Activated T-cell treated with anti-CD3 and anti-CD28 coated beads, Interleukin-2, amount 50 U/mL, for 4 hours (primary cell): ENCODE measurements at regions not wholly inside any gene's neighbourhood (a gene's known extent, or its start where the extent isn't known, plus 50 kb on each side); places are given as distances from the start of the nearest gene placed in this dataset.
"Not testable (repeated sequence)": the region's sequence is repeated elsewhere in the genome, so short reads cannot be mapped to it uniquely, and the experiment has no call there.

Source experiments
- ATAC-seq, 2 donors: fragments of 200-7000 bp; cut with Tn5 transposase; one replicate each; pipeline ENCODE4 v1.10.0; 2021
- DNase-seq: peaks from one replicate; pipeline ENCODE4 v3.0.0-alpha.2; 2020
- H3K27me3 Mint-ChIP-seq: one replicate; pipeline ENCODE4 v1.8.0; 2021; ENCODE audit warnings: low read depth, mixed read lengths
- H3K36me3 Mint-ChIP-seq: one replicate; pipeline ENCODE4 v1.8.0; 2022; ENCODE audit warnings: mixed read lengths; ENCODE audit not compliant: insufficient read depth
- H3K4me1 Mint-ChIP-seq: one replicate; pipeline ENCODE4 v1.8.0; 2021; ENCODE audit warnings: low read depth, mixed read lengths
- H3K4me3 Mint-ChIP-seq: one replicate; pipeline ENCODE4 v1.8.0; 2021; ENCODE audit warnings: mild to moderate bottlenecking, moderate library complexity, mixed read lengths
- H3K9me3 Mint-ChIP-seq: one replicate; pipeline ENCODE4 v1.8.0; 2021; ENCODE audit warnings: mixed read lengths

DNA sequence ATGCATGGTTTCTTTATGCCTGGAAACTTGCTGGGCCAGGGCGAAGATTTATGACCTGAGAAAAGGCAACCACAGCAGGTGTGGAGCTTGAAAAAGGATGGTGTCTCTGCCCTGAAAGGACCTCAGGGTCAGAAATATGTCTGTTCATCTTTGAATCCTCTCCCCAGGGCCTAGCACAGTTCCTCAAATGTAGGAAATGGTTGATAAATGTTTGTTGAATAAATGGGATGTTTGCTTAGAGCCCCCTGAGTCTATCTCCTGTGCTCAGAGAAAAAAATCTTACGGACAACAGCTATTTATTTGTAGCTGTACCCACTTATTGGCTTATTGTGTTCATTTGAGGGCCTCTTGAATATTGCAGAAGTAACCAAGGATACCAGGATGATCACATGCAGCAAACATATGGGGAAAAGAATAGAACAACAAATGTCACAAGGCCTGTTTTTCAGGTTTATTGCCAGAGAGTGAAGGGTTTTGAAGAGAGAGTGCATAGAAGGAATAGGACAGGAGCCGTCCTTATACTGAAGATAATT is 114.5 kb downstream of the KLF5 start:
- H3K9me3 Mint-ChIP-seq = no peaks in the 10 kb centered on the region
- H3K4me3 Mint-ChIP-seq = no peak overlapping the region
- H3K36me3 Mint-ChIP-seq = no peaks in the 10 kb centered on the region
- ATAC-seq = no peak
- no peaks in the 10 kb centered on the region for H3K27me3 Mint-ChIP-seq
- peaks cover 2% of the 10 kb centered on the region for H3K4me1 Mint-ChIP-seq
- no peak for DNase-seq

DNA sequence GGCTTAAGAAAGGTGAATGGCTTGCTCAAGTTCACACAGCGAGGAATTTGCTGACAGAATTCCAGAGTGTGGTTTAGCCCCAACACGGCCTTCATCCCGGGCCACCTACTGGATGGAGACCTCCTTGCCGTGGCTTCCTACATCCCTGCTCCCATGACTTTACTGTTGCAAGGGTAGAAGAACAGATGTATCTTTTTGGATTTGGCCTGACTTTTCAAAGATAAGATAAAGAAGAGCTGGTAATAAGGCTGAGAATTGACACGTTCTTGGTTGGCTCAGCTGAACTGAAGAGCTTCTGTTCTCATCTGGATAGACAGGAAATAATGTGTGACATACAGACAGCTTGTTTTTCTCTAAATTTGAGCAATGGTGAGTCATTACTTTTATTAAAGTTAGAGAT is 113.1 kb downstream of the KLF5 start:
- no peak for ATAC-seq
- Mint-ChIP-seq H3K4me3 (no peak overlapping the region), H3K36me3 (no peaks in the 10 kb centered on the region), H3K9me3 (no peaks in the 10 kb centered on the region), H3K4me1 (peaks cover 2% of the 10 kb centered on the region), H3K27me3 (no peaks in the 10 kb centered on the region)
- DNase-seq = no peak

DNA sequence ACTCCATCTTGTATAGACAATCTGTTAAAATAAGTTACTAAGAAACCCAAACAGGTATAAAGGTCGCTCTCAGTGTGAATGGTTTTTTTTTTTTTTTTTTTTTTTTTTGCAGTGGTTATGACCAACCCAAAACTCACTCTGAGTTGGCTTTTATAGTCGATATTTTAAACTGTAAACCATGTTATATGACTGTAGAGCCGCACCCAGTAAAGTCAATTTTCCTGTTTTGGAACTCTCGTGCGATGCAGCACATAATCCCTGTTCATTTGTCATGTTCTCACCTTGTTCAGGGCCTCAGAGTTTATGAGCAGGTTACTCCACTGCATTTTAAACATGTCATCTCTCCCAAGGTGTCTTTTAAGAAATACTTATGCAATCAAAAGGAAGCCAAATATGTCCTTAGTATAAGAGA is 112.5 kb downstream of the KLF5 start:
- no peak for ATAC-seq
- DNase-seq = no peak
- Mint-ChIP-seq H3K27me3 (no peaks in the 10 kb centered on the region), H3K36me3 (no peaks in the 10 kb centered on the region), H3K4me1 (peaks cover 2% of the 10 kb centered on the region), H3K4me3 (no peak overlapping the region), H3K9me3 (no peaks in the 10 kb centered on the region)

DNA sequence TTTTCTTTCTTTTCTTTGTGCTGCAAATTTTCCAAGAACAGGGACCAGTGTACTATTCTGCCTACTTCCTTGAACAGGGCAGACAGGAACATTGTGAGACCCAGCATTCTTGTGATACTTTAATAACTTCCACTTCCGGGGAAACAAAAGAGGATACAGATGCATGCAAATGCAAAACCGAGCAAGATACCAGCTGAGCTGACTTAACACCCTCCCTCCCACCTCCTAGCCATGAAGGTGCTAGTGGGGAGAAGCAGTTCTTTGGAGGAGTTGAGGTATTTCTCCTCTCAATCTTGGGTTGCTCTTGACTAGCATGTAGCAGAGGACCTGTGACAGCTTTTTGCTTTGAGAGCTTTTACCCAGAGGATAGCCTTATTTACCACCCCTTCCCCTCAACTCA is 111.2 kb downstream of the KLF5 start:
- no peaks in the 10 kb centered on the region for H3K27me3 Mint-ChIP-seq
- no peaks in the 10 kb centered on the region for H3K9me3 Mint-ChIP-seq
- H3K4me3 Mint-ChIP-seq = no peak overlapping the region
- H3K36me3 Mint-ChIP-seq = no peaks in the 10 kb centered on the region
- ATAC-seq = no peak
- peaks cover 2% of the 10 kb centered on the region for H3K4me1 Mint-ChIP-seq
- DNase-seq = no peak

DNA sequence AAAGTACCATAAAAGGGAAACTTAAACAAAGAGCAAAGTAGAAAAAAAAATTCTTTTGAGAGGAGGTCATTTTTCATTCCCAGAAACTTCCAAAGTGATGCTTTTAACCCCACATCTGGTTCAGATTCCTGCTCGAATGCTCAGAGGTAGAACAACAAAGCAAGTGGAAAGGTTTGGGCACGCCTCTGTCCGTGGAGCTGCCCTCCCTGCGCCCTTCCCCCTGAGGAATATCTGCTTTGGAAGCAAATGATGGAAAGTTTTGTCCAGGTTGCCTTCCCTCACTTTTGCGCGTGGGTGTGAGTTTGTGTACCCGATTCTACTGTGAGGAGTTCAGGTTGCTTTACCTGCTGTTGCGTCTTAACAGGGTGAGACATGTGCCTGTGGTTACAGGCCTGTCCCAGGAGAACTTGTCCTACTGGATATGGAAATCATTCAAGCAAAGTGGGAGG is 110.2 kb downstream of the KLF5 start:
- Mint-ChIP-seq H3K9me3 (no peaks in the 10 kb centered on the region), H3K4me3 (no peak overlapping the region), H3K27me3 (no peaks in the 10 kb centered on the region), H3K36me3 (no peaks in the 10 kb centered on the region), H3K4me1 (peaks cover 2% of the 10 kb centered on the region)
- no peak for DNase-seq
- ATAC-seq = no peak

DNA sequence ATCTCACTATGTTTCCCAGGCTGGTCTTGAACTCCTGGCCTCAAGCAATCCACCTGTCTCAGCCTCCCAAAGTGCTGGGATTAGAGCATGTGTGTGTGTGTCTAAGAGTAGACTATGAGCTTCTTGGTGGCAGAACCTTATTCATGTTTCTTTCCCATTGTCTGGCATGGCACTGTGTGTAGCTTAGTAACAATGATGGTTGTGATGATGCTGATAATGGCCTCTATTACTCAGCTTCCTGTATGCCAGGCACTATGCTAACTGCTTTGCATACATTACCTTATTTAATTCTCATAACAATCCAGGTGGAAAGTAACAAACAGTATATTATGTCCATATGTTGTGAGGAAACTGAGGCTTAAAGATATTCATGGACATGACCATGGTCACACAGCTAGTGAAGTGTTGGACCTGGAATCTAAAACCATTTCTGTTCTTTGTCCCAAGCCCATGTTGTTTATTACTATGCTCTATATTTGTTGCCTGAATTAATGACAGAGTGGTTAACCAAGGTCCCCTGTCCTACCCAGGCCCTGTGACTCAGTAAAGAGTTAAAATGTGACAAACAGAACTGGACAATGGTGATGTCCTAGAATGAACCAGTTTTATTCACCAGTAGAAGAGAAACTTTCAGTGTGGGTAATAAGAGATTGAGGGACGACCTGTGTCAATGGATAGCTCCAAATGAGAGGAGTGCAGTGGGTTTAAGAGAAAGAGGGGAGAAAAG is 109.6 kb downstream of the KLF5 start:
- H3K9me3 Mint-ChIP-seq = no peaks in the 10 kb centered on the region
- no peaks in the 10 kb centered on the region for H3K36me3 Mint-ChIP-seq
- H3K4me3 Mint-ChIP-seq = no peak overlapping the region
- H3K27me3 Mint-ChIP-seq = no peaks in the 10 kb centered on the region
- ATAC-seq (peak; percentile 48 to 51), DNase-seq (no peak)
- H3K4me1 Mint-ChIP-seq = peaks cover 2% of the 10 kb centered on the region

DNA sequence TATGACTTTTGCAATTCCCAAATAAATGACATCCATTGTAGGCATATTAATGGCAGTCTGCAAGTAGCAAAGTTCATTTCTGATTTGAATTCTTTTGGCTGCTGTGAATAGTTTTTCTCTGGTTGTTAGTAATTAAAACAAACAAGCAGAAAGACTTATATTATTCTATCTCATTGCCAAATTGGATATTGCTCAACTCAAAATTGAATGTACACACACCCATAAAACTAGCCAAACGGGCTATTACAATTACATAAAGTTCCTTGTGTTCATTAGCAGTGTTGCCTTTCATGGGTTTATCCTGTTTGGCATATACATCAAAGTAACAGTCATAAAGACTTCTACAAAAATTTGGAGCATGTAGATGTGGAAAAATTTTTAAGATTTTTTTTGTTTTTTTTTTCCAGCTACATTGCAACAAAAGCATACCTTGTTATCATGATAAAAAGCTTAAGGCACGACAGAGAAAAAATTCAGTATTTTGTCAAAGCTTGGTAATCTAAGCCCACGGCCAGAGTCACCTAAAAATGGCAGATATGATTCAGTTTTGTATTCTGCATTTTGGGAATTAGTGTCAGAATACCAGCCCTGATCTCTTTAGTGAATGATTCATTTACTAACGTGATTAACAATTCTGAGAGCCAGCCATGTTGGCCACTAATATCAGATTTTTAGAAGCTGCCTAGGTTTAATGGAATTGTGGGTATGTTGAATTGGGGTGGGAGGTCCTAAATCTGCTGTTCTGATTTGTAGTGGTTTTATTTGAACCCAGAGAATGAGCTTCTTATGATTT is 108.4 kb downstream of the KLF5 start:
- Mint-ChIP-seq H3K27me3 (no peaks in the 10 kb centered on the region), H3K4me1 (peaks cover 2% of the 10 kb centered on the region), H3K4me3 (no peak overlapping the region), H3K36me3 (no peaks in the 10 kb centered on the region), H3K9me3 (no peaks in the 10 kb centered on the region)
- DNase-seq = no peak
- ATAC-seq = no peak

DNA sequence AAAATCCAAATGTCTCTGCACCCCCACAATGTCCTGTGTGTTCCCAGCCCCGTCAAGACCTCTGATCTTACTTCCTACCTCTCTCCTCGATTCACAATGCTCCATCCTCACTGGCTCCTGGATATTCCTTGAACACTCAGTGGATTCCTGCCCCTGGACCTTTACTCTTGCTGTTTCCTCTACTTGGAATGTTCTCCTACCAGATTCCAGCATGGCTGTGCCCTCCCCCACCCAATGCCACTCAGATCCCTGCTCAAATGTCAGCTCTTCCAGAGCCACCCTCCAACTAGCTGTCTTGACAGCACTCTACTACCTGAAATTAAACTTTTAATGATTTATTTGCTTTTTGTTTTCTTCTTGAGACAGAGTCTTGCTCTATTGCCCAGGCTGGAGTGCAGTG is 107.4 kb downstream of the KLF5 start:
- ATAC-seq = no peak
- Mint-ChIP-seq H3K4me3 (no peak overlapping the region), H3K36me3 (no peaks in the 10 kb centered on the region), H3K4me1 (peaks cover 2% of the 10 kb centered on the region), H3K9me3 (no peaks in the 10 kb centered on the region), H3K27me3 (no peaks in the 10 kb centered on the region)
- no peak for DNase-seq

DNA sequence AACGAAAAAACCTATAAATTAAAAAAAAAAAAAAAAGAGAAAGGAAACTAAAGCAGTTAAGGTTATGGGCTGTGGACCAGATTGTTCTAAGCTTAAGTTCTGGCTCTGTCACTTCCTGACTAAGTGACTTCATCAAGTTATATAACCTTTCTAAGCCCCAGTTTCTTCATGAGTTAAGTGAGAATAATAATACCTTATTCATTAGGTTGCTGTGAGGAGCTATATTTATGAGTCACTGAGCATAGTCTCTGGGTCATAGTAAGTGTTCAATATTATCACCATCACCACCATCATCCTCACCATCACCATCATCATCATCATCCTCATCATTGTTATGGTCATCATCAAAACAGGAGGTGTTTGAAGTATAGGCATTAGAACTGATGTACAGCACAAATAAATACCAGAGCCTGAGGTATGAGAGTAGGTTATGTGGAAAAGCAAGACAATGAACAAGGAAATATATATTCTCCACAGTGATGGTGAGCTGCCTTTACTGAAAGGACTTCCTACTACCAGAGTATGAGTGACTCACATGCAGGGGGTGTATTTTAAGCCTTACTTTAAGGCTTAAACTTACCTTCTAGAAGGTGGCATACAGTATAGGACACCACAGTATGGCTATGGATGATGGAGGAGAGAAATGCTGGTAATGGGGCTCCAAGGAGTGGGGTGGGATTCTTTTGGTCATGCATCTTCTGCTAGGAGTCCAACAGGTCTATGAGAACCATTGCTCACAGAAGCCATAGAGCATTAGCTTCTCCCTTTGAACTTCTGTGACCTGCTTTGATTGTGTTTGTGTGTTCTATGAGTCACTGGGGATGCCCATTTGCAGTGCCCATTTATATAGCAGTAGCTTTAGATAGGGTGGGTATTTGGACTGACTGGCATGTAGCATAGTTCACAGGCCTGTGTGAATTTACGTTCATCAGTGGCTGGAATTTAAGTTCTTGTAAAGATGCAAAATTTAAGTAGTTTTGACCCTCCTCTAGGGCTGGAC is 104.4 kb downstream of the KLF5 start:
- Mint-ChIP-seq H3K9me3 (peaks cover 3% of the 10 kb centered on the region), H3K4me3 (no peak overlapping the region), H3K36me3 (no peaks in the 10 kb centered on the region), H3K27me3 (no peaks in the 10 kb centered on the region), H3K4me1 (no peaks in the 10 kb centered on the region)
- DNase-seq (no peak), ATAC-seq (no peak)

DNA sequence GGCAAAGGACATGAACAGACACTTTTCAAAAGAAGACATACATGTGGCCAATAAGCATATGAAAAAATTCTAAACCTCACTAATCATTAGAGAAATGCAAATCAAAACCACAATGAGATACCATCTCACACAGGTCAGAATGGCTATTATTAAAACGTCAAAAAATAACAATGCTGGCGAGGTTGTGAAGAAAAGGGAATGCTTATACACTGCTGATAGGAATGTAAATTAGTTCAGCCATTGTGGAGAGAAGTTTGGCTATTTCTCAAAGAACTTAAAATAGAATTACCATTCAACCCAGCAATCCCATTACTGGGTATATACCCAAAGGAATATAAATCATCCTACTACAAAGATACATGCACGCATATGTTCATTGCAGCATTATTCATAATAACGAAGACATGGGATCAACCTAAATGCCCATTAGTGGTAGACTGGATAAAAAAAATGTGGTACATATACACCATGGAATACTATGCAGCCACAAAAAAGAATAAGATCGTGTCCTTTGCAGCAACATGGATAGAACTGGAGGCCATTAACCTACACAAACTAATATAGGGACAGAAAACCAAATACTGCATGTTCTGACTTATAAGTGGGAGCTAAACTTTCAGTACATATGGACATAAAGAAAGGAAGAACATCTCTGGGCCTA is 101.7 kb downstream of the KLF5 start:
- not testable (repeated sequence) for H3K36me3 Mint-ChIP-seq, H3K4me3 Mint-ChIP-seq, H3K9me3 Mint-ChIP-seq, H3K27me3 Mint-ChIP-seq, H3K4me1 Mint-ChIP-seq, ATAC-seq, DNase-seq

DNA sequence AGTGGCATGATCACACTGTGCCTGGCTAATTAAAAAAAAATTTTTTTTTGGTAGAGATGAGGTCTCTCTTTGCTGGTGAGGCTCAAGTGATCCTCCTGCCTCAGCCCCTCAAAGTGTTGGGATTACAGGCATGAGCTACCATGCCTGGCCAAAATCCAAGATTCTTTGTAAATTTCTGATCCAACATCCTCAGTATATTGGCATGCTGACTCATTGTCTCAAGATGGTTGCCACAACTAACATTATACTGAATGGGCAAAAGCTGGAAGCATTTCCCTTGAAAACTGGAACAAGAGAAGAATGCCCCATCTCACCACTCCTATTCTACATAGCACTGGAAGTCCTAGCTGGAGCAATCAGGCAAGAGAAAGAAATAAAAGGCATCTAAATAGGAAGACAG is 100.0 kb downstream of the KLF5 start:
- Mint-ChIP-seq H3K27me3 (no peaks in the 10 kb centered on the region), H3K4me1 (no peaks in the 10 kb centered on the region), H3K9me3 (peaks cover 3% of the 10 kb centered on the region), H3K36me3 (no peaks in the 10 kb centered on the region), H3K4me3 (no peak overlapping the region)
- ATAC-seq (no peak), DNase-seq (no peak)

DNA sequence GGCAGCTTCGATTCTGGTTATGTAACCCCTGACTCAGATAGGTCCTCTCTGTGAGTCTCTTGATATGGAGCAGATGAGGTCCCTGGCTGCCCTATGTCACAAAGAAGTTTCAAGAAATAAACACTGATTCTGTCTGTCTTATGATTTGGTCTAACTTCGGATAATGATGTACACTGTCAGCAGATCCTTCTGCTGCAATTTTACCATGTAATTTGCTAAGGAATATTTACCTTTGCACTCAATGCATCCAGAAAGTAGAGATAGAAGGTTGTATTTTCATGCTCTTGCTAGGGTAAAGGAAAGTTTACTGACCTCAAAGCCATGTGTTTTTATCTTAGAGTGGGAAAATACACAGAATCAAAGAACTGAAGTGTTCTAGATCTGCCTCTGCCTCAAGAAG is 98.2 kb downstream of the KLF5 start:
- Mint-ChIP-seq H3K4me3 (no peak overlapping the region), H3K9me3 (peaks cover 3% of the 10 kb centered on the region), H3K4me1 (no peaks in the 10 kb centered on the region), H3K27me3 (no peaks in the 10 kb centered on the region), H3K36me3 (no peaks in the 10 kb centered on the region)
- ATAC-seq (no peak), DNase-seq (no peak)

DNA sequence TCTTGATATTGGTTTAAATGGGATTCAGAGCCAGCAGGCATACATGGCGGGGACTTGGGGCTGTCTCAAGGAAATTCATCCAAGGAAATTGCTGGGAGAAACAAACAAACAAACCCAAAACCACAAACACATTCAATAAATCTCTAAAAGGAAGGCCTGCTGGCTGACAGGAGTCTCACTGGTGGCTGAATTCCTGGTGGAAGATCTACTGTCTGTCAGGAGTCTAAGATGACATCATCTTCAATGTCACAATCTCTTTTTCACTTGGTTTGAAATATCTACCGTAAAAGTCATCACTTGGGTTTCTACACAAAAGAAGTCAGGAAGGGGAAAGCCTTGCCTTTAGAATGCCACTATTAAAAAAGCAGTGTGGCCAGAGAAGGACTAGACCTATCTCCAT is 87.9 kb downstream of the KLF5 start:
- H3K36me3 Mint-ChIP-seq = no peaks in the 10 kb centered on the region
- no peaks in the 10 kb centered on the region for H3K9me3 Mint-ChIP-seq
- no peaks in the 10 kb centered on the region for H3K4me1 Mint-ChIP-seq
- ATAC-seq = no peak
- no peak overlapping the region for H3K4me3 Mint-ChIP-seq
- DNase-seq = no peak
- H3K27me3 Mint-ChIP-seq = peaks cover 6% of the 10 kb centered on the region

DNA sequence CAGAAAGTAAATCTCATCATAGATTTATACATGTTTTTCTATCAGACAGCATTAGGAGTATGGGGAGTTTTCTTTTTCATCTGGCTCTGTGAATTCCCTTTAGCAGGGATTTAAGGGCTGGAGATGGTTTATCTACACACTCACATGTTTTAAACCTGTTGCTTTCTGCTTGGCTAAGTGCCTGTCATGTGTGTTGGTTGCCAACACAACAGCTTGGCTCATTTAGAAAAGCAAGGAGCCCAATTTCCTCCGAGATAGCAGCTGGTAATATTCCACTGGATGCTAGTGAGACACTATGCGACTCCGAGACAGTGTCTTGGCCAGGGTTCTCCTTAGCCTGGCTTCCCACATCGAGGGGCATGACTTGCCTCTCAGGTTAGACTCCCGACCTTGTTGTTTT is 83.3 kb downstream of the KLF5 start:
- Mint-ChIP-seq H3K36me3 (no peaks in the 10 kb centered on the region), H3K4me3 (no peak overlapping the region), H3K9me3 (no peaks in the 10 kb centered on the region), H3K4me1 (no peaks in the 10 kb centered on the region), H3K27me3 (peaks cover 7% of the 10 kb centered on the region)
- DNase-seq (no peak), ATAC-seq (no peak)
